SU-DHL-6 (cell line): ENCODE measurements at regions not wholly inside any gene's neighbourhood (a gene's known extent, or its start where the extent isn't known, plus 50 kb on each side); places are given as distances from the start of the nearest gene placed in this dataset.
A peak's percentile ranks its signal among the peaks of the same experiment; 100 is the strongest.

Experiments
- H2AFZ ChIP-seq: fragments of 200-600 bp; sonication (generic); 2 replicates; pipeline ENCODE4 v1.6.1; 2014; ENCODE audit warnings: low read depth, mild to moderate bottlenecking, moderate library complexity, mixed read lengths, antibody characterized with exemption, low read length; ENCODE audit not compliant: severe bottlenecking
- H3F3A ChIP-seq: fragments of 200-600 bp; shearing (Covaris generic); 2 replicates; pipeline ENCODE4 v1.6.0; 2016; ENCODE audit warnings: antibody characterized with exemption, mild to moderate bottlenecking; ENCODE audit not compliant: insufficient read depth
- H3K27ac ChIP-seq: fragments of 200-600 bp; sonication (generic); 2 replicates; pipeline ENCODE4 v1.5.1; 2016; ENCODE audit warnings: low read depth, mild to moderate bottlenecking, low read length, moderate library complexity, mixed read lengths
- H3K27me3 ChIP-seq: fragments of 200-600 bp; sonication (generic), shearing (Covaris generic); 2 replicates; pipeline ENCODE4 v1.6.0; 2014; ENCODE audit warnings: mild to moderate bottlenecking, low read length
- H3K36me3 ChIP-seq: fragments of 200-600 bp; sonication (generic); 2 replicates; pipeline ENCODE4 v1.6.1; 2014; ENCODE audit warnings: mild to moderate bottlenecking, low read length, mixed read lengths
- H3K4me2 ChIP-seq: fragments of 300-600, 200-600 bp; shearing (Covaris generic), sonication (generic); 2 replicates; pipeline ENCODE4 v1.6.0; 2014; ENCODE audit warnings: low read length, low read depth, mild to moderate bottlenecking; ENCODE audit not compliant: poor library complexity, severe bottlenecking
- H3K4me3 ChIP-seq: fragments of 200-600 bp; sonication (generic); 2 replicates; pipeline ENCODE4 v1.5.1; 2014; ENCODE audit warnings: antibody characterized with exemption, low read length, mild to moderate bottlenecking, mixed read lengths; ENCODE audit not compliant: insufficient read depth, poor library complexity, severe bottlenecking
- H3K79me2 ChIP-seq: fragments of 200-600 bp; sonication (generic); 2 replicates; pipeline ENCODE4 v1.6.1; 2014; ENCODE audit warnings: mild to moderate bottlenecking, low read length, moderate library complexity; ENCODE audit not compliant: insufficient read depth
- H3K9ac ChIP-seq: fragments of 200-600 bp; sonication (generic); 2 replicates; pipeline ENCODE4 v1.7.0; 2014; ENCODE audit warnings: mild to moderate bottlenecking, low read length
- H3K9me2 ChIP-seq: fragments of 200-600 bp; sonication (generic); replicated peaks from 2 replicates; pipeline ENCODE4 v1.6.1; 2014; ENCODE audit warnings: low read length; ENCODE audit not compliant: insufficient read depth
- H3K9me3 ChIP-seq: fragments of 200-600 bp; sonication (generic); 2 replicates; pipeline ENCODE4 v1.6.1; 2014; ENCODE audit warnings: low read length, mixed read lengths; ENCODE audit not compliant: insufficient read depth
- H4K20me1 ChIP-seq: fragments of 200-600 bp; sonication (generic); 2 replicates; pipeline ENCODE4 v1.6.1; 2014; ENCODE audit warnings: low read depth, mild to moderate bottlenecking, antibody characterized with exemption, low read length, moderate library complexity, mixed read lengths
- CTCF ChIP-seq: fragments of 200-600 bp; sonication (generic); IDR thresholded peaks from one replicate; pipeline ENCODE4 v1.5.1; 2017; ENCODE audit warnings: antibody characterized with exemption, mild to moderate bottlenecking, low read length, moderate library complexity; ENCODE audit not compliant: insufficient read depth, poor library complexity, severe bottlenecking
- EZH2phosphoT487 ChIP-seq: fragments of 200-600 bp; sonication (generic), shearing (Covaris generic); conservative IDR thresholded peaks from 2 replicates; pipeline ENCODE4 v1.6.1; 2018; ENCODE audit warnings: mild to moderate bottlenecking, antibody characterized with exemption, low read length, moderate library complexity, mixed read lengths

- no peaks in the 10 kb centered on the region for H3K9me2 ChIP-seq
- TF ChIP-seq CTCF = no peak
- no peak for TF ChIP-seq EZH2phosphoT487
- H2AFZ ChIP-seq = peak overlapping the region; percentile 42
- no peaks in the 10 kb centered on the region for H4K20me1 ChIP-seq
- peak overlapping the region; percentile 53; the same call in 1 of the 2 replicates for H3K9ac ChIP-seq
- H3K27ac ChIP-seq = peak overlapping the region; percentile 67; the same call in 1 of the 2 replicates
- no peaks in the 10 kb centered on the region for H3K36me3 ChIP-seq
- peak overlapping the region; percentile 17 for H3K4me3 ChIP-seq
- no peaks in the 10 kb centered on the region for H3K79me2 ChIP-seq
- H3K9me3 ChIP-seq = no peaks in the 10 kb centered on the region
- H3F3A ChIP-seq = peaks cover 12% of the 10 kb centered on the region; the same call in 1 of the 2 replicates
- no peaks in the 10 kb centered on the region for H3K27me3 ChIP-seq
- peak overlapping the region; percentile 70 for H3K4me2 ChIP-seq
These were observed 240.1 kb upstream of the PPP1R2C start for GRCh38 chrX:43018031-43018430.

GRCh38 chrX:43019021-43019420, 241.1 kb upstream of the PPP1R2C start:
- no peaks in the 10 kb centered on the region for H3K79me2 ChIP-seq
- H3K27ac ChIP-seq = peak overlapping the region; percentile 67
- peak overlapping the region; percentile 42 for H2AFZ ChIP-seq
- peak overlapping the region; percentile 70 for H3K4me2 ChIP-seq
- H3K9me2 ChIP-seq = no peaks in the 10 kb centered on the region
- no peaks in the 10 kb centered on the region for H3K36me3 ChIP-seq
- peak overlapping the region; percentile 53 for H3K9ac ChIP-seq
- TF ChIP-seq EZH2phosphoT487 (no peak), CTCF (no peak)
- H3K27me3 ChIP-seq = no peaks in the 10 kb centered on the region
- no peaks in the 10 kb centered on the region for H4K20me1 ChIP-seq
- H3K4me3 ChIP-seq = peak overlapping the region; percentile 17
- H3F3A ChIP-seq = peaks cover 12% of the 10 kb centered on the region; the same call in 1 of the 2 replicates
- no peaks in the 10 kb centered on the region for H3K9me3 ChIP-seq

- Histone ChIP-seq H3K27me3 (no peaks in the 10 kb centered on the region), H2AFZ (no peak overlapping the region), H3K27ac (no peak overlapping the region; the same call in 1 of the 2 replicates), H3K36me3 (peaks cover 4% of the 10 kb centered on the region; the same call in 1 of the 2 replicates), H3K9me2 (no peaks in the 10 kb centered on the region), H3K9ac (no peak overlapping the region), H3K79me2 (no peaks in the 10 kb centered on the region), H3K4me3 (no peak overlapping the region), H3K9me3 (no peaks in the 10 kb centered on the region), H3F3A (no peaks in the 10 kb centered on the region), H3K4me2 (no peak overlapping the region), H4K20me1 (no peaks in the 10 kb centered on the region)
- TF ChIP-seq EZH2phosphoT487 (no peak), CTCF (no peak)
These were observed 247.9 kb upstream of the PPP1R2C start for GRCh38 chrX:43025806-43026315.
